ENCODE measurements at regions not wholly inside any gene's neighbourhood (a gene's known extent, or its start where the extent isn't known, plus 50 kb on each side); places are given as distances from the start of the nearest gene placed in this dataset. TPM values are rescaled to one million over a fixed set of nuclear protein-coding genes. Genes with fewer than 3 reads are reported as not detected.
A peak's percentile ranks its signal among the peaks of the same experiment; 100 is the strongest.

DNA sequence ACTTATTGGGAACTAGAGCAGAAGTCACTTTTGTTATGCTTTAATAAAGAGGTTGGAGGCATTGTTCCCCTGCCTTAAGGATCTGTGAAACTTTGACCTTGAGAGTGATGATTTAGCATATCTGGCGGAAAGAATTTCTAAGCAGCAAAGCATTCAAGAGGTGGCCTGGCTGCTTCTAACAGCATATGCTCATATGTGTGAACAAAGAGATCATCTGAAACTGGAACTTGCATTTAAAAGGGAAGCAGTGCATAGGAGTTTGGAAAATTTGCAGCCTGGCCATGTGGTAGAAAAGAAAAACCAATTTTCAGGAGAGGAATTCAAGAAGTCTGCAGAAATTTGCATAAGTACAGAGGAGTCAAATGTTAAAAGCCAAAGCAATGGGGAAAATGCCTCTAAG is 56.4 kb upstream of the GOLIM4 start:
- WGBS, 3 donors = 80 to 97% (median 86%) methylated on average over 1 of the region's 1 CpG
- H3K4me3 ChIP-seq = no peak overlapping the region
- no peak for TF ChIP-seq EP300 (IDR thresholded peaks at IDR 0.05)
- TF ChIP-seq, protein P1, sequence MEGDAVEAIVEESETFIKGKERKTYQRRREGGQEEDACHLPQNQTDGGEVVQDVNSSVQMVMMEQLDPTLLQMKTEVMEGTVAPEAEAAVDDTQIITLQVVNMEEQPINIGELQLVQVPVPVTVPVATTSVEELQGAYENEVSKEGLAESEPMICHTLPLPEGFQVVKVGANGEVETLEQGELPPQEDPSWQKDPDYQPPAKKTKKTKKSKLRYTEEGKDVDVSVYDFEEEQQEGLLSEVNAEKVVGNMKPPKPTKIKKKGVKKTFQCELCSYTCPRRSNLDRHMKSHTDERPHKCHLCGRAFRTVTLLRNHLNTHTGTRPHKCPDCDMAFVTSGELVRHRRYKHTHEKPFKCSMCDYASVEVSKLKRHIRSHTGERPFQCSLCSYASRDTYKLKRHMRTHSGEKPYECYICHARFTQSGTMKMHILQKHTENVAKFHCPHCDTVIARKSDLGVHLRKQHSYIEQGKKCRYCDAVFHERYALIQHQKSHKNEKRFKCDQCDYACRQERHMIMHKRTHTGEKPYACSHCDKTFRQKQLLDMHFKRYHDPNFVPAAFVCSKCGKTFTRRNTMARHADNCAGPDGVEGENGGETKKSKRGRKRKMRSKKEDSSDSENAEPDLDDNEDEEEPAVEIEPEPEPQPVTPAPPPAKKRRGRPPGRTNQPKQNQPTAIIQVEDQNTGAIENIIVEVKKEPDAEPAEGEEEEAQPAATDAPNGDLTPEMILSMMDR (IDR thresholded peaks at IDR 0.05) = no peak
- no peak for TF ChIP-seq POLR2A (IDR thresholded peaks at IDR 0.05)
- intact Hi-C loops (cut with DNase I) = no loop called here
- H3K27me3 ChIP-seq = no peaks in the 10 kb centered on the region
- H3K36me3 ChIP-seq = no peaks in the 10 kb centered on the region
- H3K9me3 ChIP-seq = peaks cover 0 to 4% of the 10 kb centered on the region in 2 donors
- H3K4me1 ChIP-seq (ENCODE audit: insufficient read depth) = no peaks in the 10 kb centered on the region
- no peak for DNase-seq
- H3K27ac ChIP-seq = no peak overlapping the region

MicroRNAs encoded in the stretch of these regions (microRNA counts, 767-probe panel; counts per million panel counts)
- 530 counts per million, percentile 78 among the panel's probes with 10 or more counts for microRNA hsa-miR-551b-3p

Small RNA genes in the stretch of these regions (microRNA-seq; reads per million reads assigned to microRNA genes)
- gene MIR551B = 0 to 0.18 (median 0) reads per million in 3 donors

Small RNA genes in the stretch of these regions (small RNA-seq; reads per million reads assigned to genes)
- not detected for gene MIR551B
- not detected for gene RNU2-20P

All from ovary (tissue), 7 donors.